Neuronal stem cell (in vitro differentiated cells): ENCODE measurements at regions not wholly inside any gene's neighbourhood (a gene's known extent, or its start where the extent isn't known, plus 50 kb on each side); places are given as distances from the start of the nearest gene placed in this dataset.

Experiments
- DNase-seq: peaks from one replicate; pipeline ENCODE4 v3.0.0-alpha.2; 2013; ENCODE audit warnings: low spot score
- H2AFZ ChIP-seq: one replicate; pipeline ENCODE4 v1.6.1; 2013; ENCODE audit warnings: mild to moderate bottlenecking, low read length, inconsistent platforms
- H2AK5ac ChIP-seq: 2 replicates; pipeline ENCODE4 v1.6.1; 2013; ENCODE audit warnings: low read depth, mild to moderate bottlenecking, inconsistent platforms, low read length, moderate library complexity, mixed read lengths
- H2BK120ac ChIP-seq: 2 replicates; pipeline ENCODE4 v1.6.1; 2013; ENCODE audit warnings: low read depth, mild to moderate bottlenecking, inconsistent platforms, low read length, moderate library complexity, mixed read lengths
- H2BK12ac ChIP-seq: one replicate; pipeline ENCODE4 v1.6.1; 2013; ENCODE audit warnings: low read length, inconsistent platforms
- H2BK15ac ChIP-seq: 2 replicates; pipeline ENCODE4 v1.6.1; 2013; ENCODE audit warnings: mild to moderate bottlenecking, low read length, inconsistent platforms, mixed read lengths
- H2BK5ac ChIP-seq: one replicate; pipeline ENCODE4 v1.6.1; 2013; ENCODE audit warnings: inconsistent platforms, mild to moderate bottlenecking, low read length, moderate library complexity
- H3K14ac ChIP-seq: one replicate; pipeline ENCODE4 v1.6.1; 2013; ENCODE audit warnings: low read length, inconsistent platforms
- H3K18ac ChIP-seq: 2 replicates; pipeline ENCODE4 v1.6.1; 2013; ENCODE audit warnings: low read length, inconsistent platforms
- H3K23ac ChIP-seq: 2 replicates; pipeline ENCODE4 v1.6.1; 2013; ENCODE audit warnings: low read depth, mild to moderate bottlenecking, mixed read lengths, low read length, inconsistent platforms; ENCODE audit not compliant: poor library complexity
- H3K27ac ChIP-seq: replicated peaks from 3 replicates; pipeline ENCODE4 v1.5.1; 2013; ENCODE audit warnings: low read length, inconsistent platforms
- H3K27me3 ChIP-seq, 3 experiments: 2 replicates each; pipeline ENCODE4 v1.6.1; 2013; ENCODE audit warnings: low read length in 3 of 3, mild to moderate bottlenecking in 2 of 3, inconsistent platforms in 1 of 3, low read depth in 1 of 3, mixed read lengths in 1 of 3, moderate library complexity in 1 of 3; ENCODE audit not compliant: control insufficient read depth in 3 of 3, insufficient read depth in 3 of 3
- H3K36me3 ChIP-seq, 2 donors: replicated peaks in 1 of 2; 2 replicates each; pipeline ENCODE4 v1.6.1; 2013; ENCODE audit warnings: low read length in 2 of 2; ENCODE audit not compliant: control insufficient read depth in 2 of 2, insufficient read depth in 2 of 2
- H3K4ac ChIP-seq: 2 replicates; pipeline ENCODE4 v1.6.1; 2013; ENCODE audit warnings: inconsistent platforms, mild to moderate bottlenecking, low read length, moderate library complexity
- H3K4me1 ChIP-seq, 2 donors: 1 replicate in 1 of 2; 2 replicates in 1 of 2; pipeline ENCODE4 v1.6.1; 2013; ENCODE audit warnings: low read length in 2 of 2, low read depth in 1 of 2; ENCODE audit not compliant: control insufficient read depth in 2 of 2, insufficient read depth in 1 of 2
- H3K4me2 ChIP-seq: one replicate; pipeline ENCODE4 v1.6.1; 2013; ENCODE audit warnings: mild to moderate bottlenecking, low read length, inconsistent platforms; ENCODE audit not compliant: insufficient read depth, poor library complexity, severe bottlenecking
- H3K4me3 ChIP-seq, 2 donors: 2 replicates each; pipeline ENCODE4 v1.5.1; 2013; ENCODE audit warnings: low read length in 2 of 2, mild to moderate bottlenecking in 2 of 2, inconsistent platforms in 1 of 2, moderate library complexity in 1 of 2
- H3K79me1 ChIP-seq: one replicate; pipeline ENCODE4 v1.6.1; 2013; ENCODE audit warnings: low read depth, mild to moderate bottlenecking, inconsistent platforms, low read length, moderate library complexity
- H3K9ac ChIP-seq: one replicate; pipeline ENCODE4 v1.6.1; 2013; ENCODE audit warnings: mild to moderate bottlenecking, low read depth, low read length, inconsistent platforms; ENCODE audit not compliant: poor library complexity
- H3K9me3 ChIP-seq, 2 donors: replicated peaks in 1 of 2; 2 replicates each; pipeline versions ENCODE3 to v1.6.1; 2013; ENCODE audit warnings: low read length in 2 of 2, mild to moderate bottlenecking in 2 of 2, inconsistent platforms in 1 of 2, low read depth in 1 of 2, mixed read lengths in 1 of 2, moderate library complexity in 1 of 2; ENCODE audit not compliant: control insufficient read depth in 2 of 2, insufficient read depth in 1 of 2
- H4K8ac ChIP-seq: one replicate; pipeline ENCODE4 v1.6.1; 2013; ENCODE audit warnings: low read depth, mild to moderate bottlenecking, inconsistent platforms, low read length, moderate library complexity
- H4K91ac ChIP-seq: one replicate; pipeline ENCODE4 v1.6.1; 2013; ENCODE audit warnings: low read length, low read depth, mild to moderate bottlenecking, inconsistent platforms; ENCODE audit not compliant: poor library complexity
- WGBS, 2 donors: extraction: QIAGEN DNeasy Blood & Tissue Kit; methylation state at CpG; one replicate each; pipeline ENCODE4 v1.1.7; 2013; ENCODE audit warnings: missing lambda C conversion rate in 2 of 2, mixed read lengths in 1 of 2; ENCODE audit not compliant: insufficient read length in 2 of 2, insufficient replicate concordance in 1 of 2; ENCODE audit errors: extremely low coverage in 2 of 2; 5-methylcytosine and 5-hydroxymethylcytosine counted together

- no peak overlapping the region for H2BK120ac ChIP-seq
- no peak overlapping the region for H3K4me2 ChIP-seq
- H3K27me3 ChIP-seq = no peaks in the 10 kb centered on the region
- no peak overlapping the region for H3K4me3 ChIP-seq
- H3K9me3 ChIP-seq = peaks cover 0 to 5% of the 10 kb centered on the region in 2 donors
- no peak overlapping the region for H4K8ac ChIP-seq
- H2BK15ac ChIP-seq = no peak overlapping the region
- no peak overlapping the region for H3K27ac ChIP-seq
- no peak overlapping the region for H2BK12ac ChIP-seq
- H4K91ac ChIP-seq = no peak overlapping the region
- H3K9ac ChIP-seq = no peak overlapping the region
- no peak overlapping the region for H2AK5ac ChIP-seq
- H3K4me1 ChIP-seq = no peaks in the 10 kb centered on the region
- no peak overlapping the region for H2AFZ ChIP-seq
- no peaks in the 10 kb centered on the region for H3K79me1 ChIP-seq
- H3K23ac ChIP-seq = no peak overlapping the region
- no peak overlapping the region for H3K18ac ChIP-seq
- H3K14ac ChIP-seq = no peak overlapping the region
- WGBS, 2 donors = no CpG with 5 or more reads among the region's 6 CpGs
- DNase-seq = no peak
- H3K36me3 ChIP-seq = no peaks in the 10 kb centered on the region
- H2BK5ac ChIP-seq = no peak overlapping the region
- no peak overlapping the region for H3K4ac ChIP-seq
Observed at GRCh38 chr17:14753383-14753782, 452.5 kb downstream of the HS3ST3B1 start.

- H2AFZ ChIP-seq = no peak overlapping the region
- peaks cover 0 to 5% of the 10 kb centered on the region in 2 donors for H3K9me3 ChIP-seq
- no peak overlapping the region for H3K18ac ChIP-seq
- no peak overlapping the region for H4K91ac ChIP-seq
- no peaks in the 10 kb centered on the region for H3K36me3 ChIP-seq
- no peak overlapping the region for H3K9ac ChIP-seq
- H3K23ac ChIP-seq = no peak overlapping the region
- no peak overlapping the region for H3K27ac ChIP-seq
- no peak overlapping the region for H3K4me2 ChIP-seq
- no peaks in the 10 kb centered on the region for H3K79me1 ChIP-seq
- H2BK12ac ChIP-seq = no peak overlapping the region
- H2BK120ac ChIP-seq = no peak overlapping the region
- H3K4me1 ChIP-seq = no peaks in the 10 kb centered on the region
- no peak overlapping the region for H3K4me3 ChIP-seq
- no CpG with 5 or more reads among the region's 2 CpGs for WGBS, 2 donors
- H2BK5ac ChIP-seq = no peak overlapping the region
- no peaks in the 10 kb centered on the region for H3K27me3 ChIP-seq
- H3K4ac ChIP-seq = no peak overlapping the region
- H3K14ac ChIP-seq = no peak overlapping the region
- no peak for DNase-seq
- no peak overlapping the region for H2BK15ac ChIP-seq
- H4K8ac ChIP-seq = no peak overlapping the region
- no peak overlapping the region for H2AK5ac ChIP-seq
Observed at GRCh38 chr17:14752011-14752410, 451.1 kb downstream of the HS3ST3B1 start.

GRCh38 chr17:14750866-14751265, 450.0 kb downstream of the HS3ST3B1 start:
- Histone ChIP-seq H3K14ac (no peak overlapping the region), H3K27me3 (no peaks in the 10 kb centered on the region), H3K79me1 (no peaks in the 10 kb centered on the region), H3K23ac (no peak overlapping the region), H2BK15ac (peak overlapping the region; percentile 56), H3K9me3 (peaks cover 0 to 5% of the 10 kb centered on the region in 2 donors), H2BK120ac (no peak overlapping the region), H2AK5ac (peak overlapping the region; percentile 22), H2AFZ (no peak overlapping the region), H3K27ac (no peak overlapping the region), H3K36me3 (no peaks in the 10 kb centered on the region), H3K9ac (no peak overlapping the region), H4K8ac (no peak overlapping the region), H3K4me1 (no peaks in the 10 kb centered on the region), H3K4ac (no peak overlapping the region), H2BK5ac (no peak overlapping the region), H3K4me3 (no peak overlapping the region), H3K18ac (peak overlapping the region; percentile 54), H2BK12ac (no peak overlapping the region), H3K4me2 (no peak overlapping the region), H4K91ac (no peak overlapping the region)
- no CpG with 5 or more reads among the region's 5 CpGs for WGBS, 2 donors
- DNase-seq = no peak

GRCh38 chr17:14749269-14749668, 448.4 kb downstream of the HS3ST3B1 start:
- no peak for DNase-seq
- H2BK5ac ChIP-seq = no peak overlapping the region
- H3K4me2 ChIP-seq = no peak overlapping the region
- no peak overlapping the region for H3K14ac ChIP-seq
- no peak overlapping the region for H3K4me3 ChIP-seq
- H3K4ac ChIP-seq = no peak overlapping the region
- no peak overlapping the region for H2BK12ac ChIP-seq
- H2BK15ac ChIP-seq = no peak overlapping the region
- no peaks in the 10 kb centered on the region for H3K4me1 ChIP-seq
- no peak overlapping the region for H2AK5ac ChIP-seq
- no peaks in the 10 kb centered on the region for H3K36me3 ChIP-seq
- no peak overlapping the region for H3K9ac ChIP-seq
- no peak overlapping the region for H2BK120ac ChIP-seq
- H4K91ac ChIP-seq = no peak overlapping the region
- H3K9me3 ChIP-seq = peaks cover 0 to 5% of the 10 kb centered on the region in 2 donors
- no CpG with 5 or more reads among the region's 4 CpGs for WGBS, 2 donors
- no peak overlapping the region for H3K23ac ChIP-seq
- no peak overlapping the region for H4K8ac ChIP-seq
- no peak overlapping the region for H3K27ac ChIP-seq
- H3K27me3 ChIP-seq = no peaks in the 10 kb centered on the region
- no peak overlapping the region for H2AFZ ChIP-seq
- H3K79me1 ChIP-seq = no peaks in the 10 kb centered on the region
- H3K18ac ChIP-seq = no peak overlapping the region
